ENCODE measurements at regions not wholly inside any gene's neighbourhood (a gene's known extent, or its start where the extent isn't known, plus 50 kb on each side); places are given as distances from the start of the nearest gene placed in this dataset.

DNA sequence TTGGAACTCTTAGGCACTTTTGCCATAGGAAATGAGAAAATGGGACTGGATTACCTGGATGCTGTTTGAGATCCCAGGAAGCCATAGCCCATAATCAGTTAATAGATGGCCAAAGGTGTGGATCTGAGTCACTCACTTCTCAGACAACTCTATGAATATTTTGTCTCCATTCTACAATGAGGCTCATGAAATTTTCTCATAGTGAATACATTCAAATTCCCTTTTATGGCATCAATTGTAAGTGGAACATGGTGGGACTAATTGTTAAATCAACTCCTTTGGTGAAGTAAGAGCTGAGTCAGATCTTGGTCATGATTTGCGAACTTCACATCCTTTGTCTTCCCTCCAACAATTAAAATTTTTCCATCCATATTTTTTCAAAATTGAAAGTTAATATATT lies 222.1 kb downstream of the ARL4A start:
- TF ChIP-seq SIN3A (IDR thresholded peaks at IDR 0.05; ENCODE audit: borderline replicate concordance, insufficient read depth, low read length), result no peak
- TF ChIP-seq TAF1 (IDR thresholded peaks at IDR 0.05; ENCODE audit: borderline replicate concordance, insufficient read depth, low read length), result no peak
- TF ChIP-seq FOXP2 (optimal IDR thresholded peaks at IDR 0.05; ENCODE audit: borderline replicate concordance, extremely low read depth, extremely low read length, insufficient read depth), result no peak
- TF ChIP-seq, protein P1, sequence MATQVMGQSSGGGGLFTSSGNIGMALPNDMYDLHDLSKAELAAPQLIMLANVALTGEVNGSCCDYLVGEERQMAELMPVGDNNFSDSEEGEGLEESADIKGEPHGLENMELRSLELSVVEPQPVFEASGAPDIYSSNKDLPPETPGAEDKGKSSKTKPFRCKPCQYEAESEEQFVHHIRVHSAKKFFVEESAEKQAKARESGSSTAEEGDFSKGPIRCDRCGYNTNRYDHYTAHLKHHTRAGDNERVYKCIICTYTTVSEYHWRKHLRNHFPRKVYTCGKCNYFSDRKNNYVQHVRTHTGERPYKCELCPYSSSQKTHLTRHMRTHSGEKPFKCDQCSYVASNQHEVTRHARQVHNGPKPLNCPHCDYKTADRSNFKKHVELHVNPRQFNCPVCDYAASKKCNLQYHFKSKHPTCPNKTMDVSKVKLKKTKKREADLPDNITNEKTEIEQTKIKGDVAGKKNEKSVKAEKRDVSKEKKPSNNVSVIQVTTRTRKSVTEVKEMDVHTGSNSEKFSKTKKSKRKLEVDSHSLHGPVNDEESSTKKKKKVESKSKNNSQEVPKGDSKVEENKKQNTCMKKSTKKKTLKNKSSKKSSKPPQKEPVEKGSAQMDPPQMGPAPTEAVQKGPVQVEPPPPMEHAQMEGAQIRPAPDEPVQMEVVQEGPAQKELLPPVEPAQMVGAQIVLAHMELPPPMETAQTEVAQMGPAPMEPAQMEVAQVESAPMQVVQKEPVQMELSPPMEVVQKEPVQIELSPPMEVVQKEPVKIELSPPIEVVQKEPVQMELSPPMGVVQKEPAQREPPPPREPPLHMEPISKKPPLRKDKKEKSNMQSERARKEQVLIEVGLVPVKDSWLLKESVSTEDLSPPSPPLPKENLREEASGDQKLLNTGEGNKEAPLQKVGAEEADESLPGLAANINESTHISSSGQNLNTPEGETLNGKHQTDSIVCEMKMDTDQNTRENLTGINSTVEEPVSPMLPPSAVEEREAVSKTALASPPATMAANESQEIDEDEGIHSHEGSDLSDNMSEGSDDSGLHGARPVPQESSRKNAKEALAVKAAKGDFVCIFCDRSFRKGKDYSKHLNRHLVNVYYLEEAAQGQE (IDR thresholded peaks at IDR 0.05; ENCODE audit: insufficient read depth in 1 of 2, low read depth in 2 of 2, low read length in 2 of 2), result no peak
- TF ChIP-seq POLR2AphosphoS5 (IDR thresholded peaks at IDR 0.05; ENCODE audit: low read depth, low read length), result no peak

- no peak for TF ChIP-seq TAF1 (IDR thresholded peaks at IDR 0.05; ENCODE audit: borderline replicate concordance, insufficient read depth, low read length)
- no peak for TF ChIP-seq POLR2AphosphoS5 (IDR thresholded peaks at IDR 0.05; ENCODE audit: low read depth, low read length)
- TF ChIP-seq SIN3A (IDR thresholded peaks at IDR 0.05; ENCODE audit: borderline replicate concordance, insufficient read depth, low read length), result no peak
- TF ChIP-seq FOXP2 (optimal IDR thresholded peaks at IDR 0.05; ENCODE audit: borderline replicate concordance, extremely low read depth, extremely low read length, insufficient read depth), result no peak
- TF ChIP-seq, protein P1 (IDR thresholded peaks at IDR 0.05; ENCODE audit: insufficient read depth in 1 of 2, low read depth in 2 of 2, low read length in 2 of 2), result no peak
Observed at GRCh38 chr7:12911053-12911452, 223.6 kb downstream of the ARL4A start.

- TF ChIP-seq FOXP2 (optimal IDR thresholded peaks at IDR 0.05; ENCODE audit: borderline replicate concordance, extremely low read depth, extremely low read length, insufficient read depth) (no peak), POLR2AphosphoS5 (IDR thresholded peaks at IDR 0.05; ENCODE audit: low read depth, low read length) (no peak), SIN3A (IDR thresholded peaks at IDR 0.05; ENCODE audit: borderline replicate concordance, insufficient read depth, low read length) (no peak), TAF1 (IDR thresholded peaks at IDR 0.05; ENCODE audit: borderline replicate concordance, insufficient read depth, low read length) (no peak)
- TF ChIP-seq, protein P1 (IDR thresholded peaks at IDR 0.05; ENCODE audit: insufficient read depth in 1 of 2, low read depth in 2 of 2, low read length in 2 of 2), result no peak
Observed at GRCh38 chr7:12913002-12913401, 225.6 kb downstream of the ARL4A start.

GRCh38 chr7:12917801-12918200 lies 230.4 kb downstream of the ARL4A start:
- TF ChIP-seq, protein P1 (IDR thresholded peaks at IDR 0.05; ENCODE audit: insufficient read depth in 1 of 2, low read depth in 2 of 2, low read length in 2 of 2), result no peak
- no peak for TF ChIP-seq SIN3A (IDR thresholded peaks at IDR 0.05; ENCODE audit: borderline replicate concordance, insufficient read depth, low read length)
- TF ChIP-seq FOXP2 (optimal IDR thresholded peaks at IDR 0.05; ENCODE audit: borderline replicate concordance, extremely low read depth, extremely low read length, insufficient read depth), result no peak
- no peak for TF ChIP-seq TAF1 (IDR thresholded peaks at IDR 0.05; ENCODE audit: borderline replicate concordance, insufficient read depth, low read length)
